Neuronal stem cell (in vitro differentiated cells): ENCODE measurements at regions not wholly inside any gene's neighbourhood (a gene's known extent, or its start where the extent isn't known, plus 50 kb on each side); places are given as distances from the start of the nearest gene placed in this dataset.

Experiments
- DNase-seq: peaks from one replicate; pipeline ENCODE4 v3.0.0-alpha.2; 2013; ENCODE audit warnings: low spot score
- H2AFZ ChIP-seq: one replicate; pipeline ENCODE4 v1.6.1; 2013; ENCODE audit warnings: mild to moderate bottlenecking, low read length, inconsistent platforms
- H2AK5ac ChIP-seq: 2 replicates; pipeline ENCODE4 v1.6.1; 2013; ENCODE audit warnings: low read depth, mild to moderate bottlenecking, inconsistent platforms, low read length, moderate library complexity, mixed read lengths
- H2BK120ac ChIP-seq: 2 replicates; pipeline ENCODE4 v1.6.1; 2013; ENCODE audit warnings: low read depth, mild to moderate bottlenecking, inconsistent platforms, low read length, moderate library complexity, mixed read lengths
- H2BK12ac ChIP-seq: one replicate; pipeline ENCODE4 v1.6.1; 2013; ENCODE audit warnings: low read length, inconsistent platforms
- H2BK15ac ChIP-seq: 2 replicates; pipeline ENCODE4 v1.6.1; 2013; ENCODE audit warnings: mild to moderate bottlenecking, low read length, inconsistent platforms, mixed read lengths
- H2BK5ac ChIP-seq: one replicate; pipeline ENCODE4 v1.6.1; 2013; ENCODE audit warnings: inconsistent platforms, mild to moderate bottlenecking, low read length, moderate library complexity
- H3K14ac ChIP-seq: one replicate; pipeline ENCODE4 v1.6.1; 2013; ENCODE audit warnings: low read length, inconsistent platforms
- H3K18ac ChIP-seq: 2 replicates; pipeline ENCODE4 v1.6.1; 2013; ENCODE audit warnings: low read length, inconsistent platforms
- H3K23ac ChIP-seq: 2 replicates; pipeline ENCODE4 v1.6.1; 2013; ENCODE audit warnings: low read depth, mild to moderate bottlenecking, mixed read lengths, low read length, inconsistent platforms; ENCODE audit not compliant: poor library complexity
- H3K27ac ChIP-seq: replicated peaks from 3 replicates; pipeline ENCODE4 v1.5.1; 2013; ENCODE audit warnings: low read length, inconsistent platforms
- H3K27me3 ChIP-seq, 3 experiments: 2 replicates each; pipeline ENCODE4 v1.6.1; 2013; ENCODE audit warnings: low read length in 3 of 3, mild to moderate bottlenecking in 2 of 3, inconsistent platforms in 1 of 3, low read depth in 1 of 3, mixed read lengths in 1 of 3, moderate library complexity in 1 of 3; ENCODE audit not compliant: control insufficient read depth in 3 of 3, insufficient read depth in 3 of 3
- H3K36me3 ChIP-seq, 2 donors: replicated peaks in 1 of 2; 2 replicates each; pipeline ENCODE4 v1.6.1; 2013; ENCODE audit warnings: low read length in 2 of 2; ENCODE audit not compliant: control insufficient read depth in 2 of 2, insufficient read depth in 2 of 2
- H3K4ac ChIP-seq: 2 replicates; pipeline ENCODE4 v1.6.1; 2013; ENCODE audit warnings: inconsistent platforms, mild to moderate bottlenecking, low read length, moderate library complexity
- H3K4me1 ChIP-seq, 2 donors: 1 replicate in 1 of 2; 2 replicates in 1 of 2; pipeline ENCODE4 v1.6.1; 2013; ENCODE audit warnings: low read length in 2 of 2, low read depth in 1 of 2; ENCODE audit not compliant: control insufficient read depth in 2 of 2, insufficient read depth in 1 of 2
- H3K4me2 ChIP-seq: one replicate; pipeline ENCODE4 v1.6.1; 2013; ENCODE audit warnings: mild to moderate bottlenecking, low read length, inconsistent platforms; ENCODE audit not compliant: insufficient read depth, poor library complexity, severe bottlenecking
- H3K4me3 ChIP-seq, 2 donors: 2 replicates each; pipeline ENCODE4 v1.5.1; 2013; ENCODE audit warnings: low read length in 2 of 2, mild to moderate bottlenecking in 2 of 2, inconsistent platforms in 1 of 2, moderate library complexity in 1 of 2
- H3K79me1 ChIP-seq: one replicate; pipeline ENCODE4 v1.6.1; 2013; ENCODE audit warnings: low read depth, mild to moderate bottlenecking, inconsistent platforms, low read length, moderate library complexity
- H3K9ac ChIP-seq: one replicate; pipeline ENCODE4 v1.6.1; 2013; ENCODE audit warnings: mild to moderate bottlenecking, low read depth, low read length, inconsistent platforms; ENCODE audit not compliant: poor library complexity
- H3K9me3 ChIP-seq, 2 donors: replicated peaks in 1 of 2; 2 replicates each; pipeline versions ENCODE3 to v1.6.1; 2013; ENCODE audit warnings: low read length in 2 of 2, mild to moderate bottlenecking in 2 of 2, inconsistent platforms in 1 of 2, low read depth in 1 of 2, mixed read lengths in 1 of 2, moderate library complexity in 1 of 2; ENCODE audit not compliant: control insufficient read depth in 2 of 2, insufficient read depth in 1 of 2
- H4K8ac ChIP-seq: one replicate; pipeline ENCODE4 v1.6.1; 2013; ENCODE audit warnings: low read depth, mild to moderate bottlenecking, inconsistent platforms, low read length, moderate library complexity
- H4K91ac ChIP-seq: one replicate; pipeline ENCODE4 v1.6.1; 2013; ENCODE audit warnings: low read length, low read depth, mild to moderate bottlenecking, inconsistent platforms; ENCODE audit not compliant: poor library complexity
- WGBS, 2 donors: extraction: QIAGEN DNeasy Blood & Tissue Kit; methylation state at CpG; one replicate each; pipeline ENCODE4 v1.1.7; 2013; ENCODE audit warnings: missing lambda C conversion rate in 2 of 2, mixed read lengths in 1 of 2; ENCODE audit not compliant: insufficient read length in 2 of 2, insufficient replicate concordance in 1 of 2; ENCODE audit errors: extremely low coverage in 2 of 2; 5-methylcytosine and 5-hydroxymethylcytosine counted together

DNA sequence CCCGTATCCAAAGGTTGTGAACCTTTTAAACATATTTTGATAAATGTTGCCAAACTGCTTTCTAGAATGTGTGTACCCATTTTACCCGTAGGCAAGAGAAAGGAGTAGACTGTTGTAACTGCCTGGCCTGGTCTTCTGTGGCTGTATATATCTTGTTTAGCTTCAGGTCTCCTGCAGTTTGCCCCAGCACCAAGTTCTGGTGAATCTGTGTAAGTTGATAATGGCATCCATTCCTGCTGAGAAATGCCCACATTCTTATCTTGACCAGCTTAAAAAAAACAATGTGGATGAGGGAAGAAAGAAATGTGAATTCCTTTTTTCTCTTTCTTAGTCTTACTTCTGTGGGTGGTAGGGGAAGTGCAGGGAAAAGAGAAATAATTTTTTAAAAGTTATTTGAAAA, 53.3 kb upstream of the TLE3 start:
- Histone ChIP-seq H3K4ac (no peak overlapping the region), H3K79me1 (no peaks in the 10 kb centered on the region), H3K9ac (no peak overlapping the region), H4K8ac (no peak overlapping the region), H3K27ac (no peak overlapping the region), H2BK12ac (no peak overlapping the region), H3K4me1 (peaks cover 4 to 10% of the 10 kb centered on the region in 2 donors), H2AFZ (no peak overlapping the region), H3K4me3 (no peak overlapping the region), H2BK120ac (no peak overlapping the region), H2BK15ac (no peak overlapping the region), H2AK5ac (no peak overlapping the region), H4K91ac (no peak overlapping the region), H3K23ac (no peak overlapping the region), H3K27me3 (peaks cover 0 to 36% (median 5%) of the 10 kb centered on the region in 3 experiments), H3K14ac (no peak overlapping the region), H2BK5ac (no peak overlapping the region), H3K18ac (no peak overlapping the region), H3K36me3 (no peaks in the 10 kb centered on the region), H3K9me3 (no peaks in the 10 kb centered on the region), H3K4me2 (no peak overlapping the region)
- DNase-seq = no peak
- no CpG with 5 or more reads among the region's 2 CpGs for WGBS, 2 donors

DNA sequence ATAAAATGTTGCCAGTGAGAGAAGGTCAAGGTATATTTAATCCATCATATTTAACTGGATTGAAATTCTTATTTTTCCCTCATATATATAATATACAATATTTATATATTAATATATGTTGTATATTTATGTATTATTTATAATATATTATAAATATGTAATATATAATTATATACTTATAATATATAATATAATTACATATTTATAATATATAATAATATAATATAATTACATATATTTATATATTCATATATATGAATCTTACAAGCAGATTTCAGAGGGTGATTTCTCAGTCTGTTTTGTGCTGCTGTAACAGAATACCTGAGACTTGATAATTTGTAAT, 52.7 kb upstream of the TLE3 start:
- Histone ChIP-seq H3K27ac (no peak overlapping the region), H3K27me3 (peaks cover 0 to 35% (median 5%) of the 10 kb centered on the region in 3 experiments), H2AFZ (no peak overlapping the region), H2BK5ac (no peak overlapping the region), H4K91ac (no peak overlapping the region), H3K36me3 (no peaks in the 10 kb centered on the region), H2BK12ac (no peak overlapping the region), H3K79me1 (no peaks in the 10 kb centered on the region), H3K14ac (no peak overlapping the region), H4K8ac (no peak overlapping the region), H2BK15ac (no peak overlapping the region), H3K23ac (no peak overlapping the region), H3K9me3 (no peaks in the 10 kb centered on the region), H3K4me1 (peaks cover 4 to 10% of the 10 kb centered on the region in 2 donors), H3K4me3 (no peak overlapping the region), H3K4me2 (no peak overlapping the region), H2AK5ac (no peak overlapping the region), H3K18ac (no peak overlapping the region), H3K9ac (no peak overlapping the region), H2BK120ac (no peak overlapping the region), H3K4ac (no peak overlapping the region)
- DNase-seq = no peak

DNA sequence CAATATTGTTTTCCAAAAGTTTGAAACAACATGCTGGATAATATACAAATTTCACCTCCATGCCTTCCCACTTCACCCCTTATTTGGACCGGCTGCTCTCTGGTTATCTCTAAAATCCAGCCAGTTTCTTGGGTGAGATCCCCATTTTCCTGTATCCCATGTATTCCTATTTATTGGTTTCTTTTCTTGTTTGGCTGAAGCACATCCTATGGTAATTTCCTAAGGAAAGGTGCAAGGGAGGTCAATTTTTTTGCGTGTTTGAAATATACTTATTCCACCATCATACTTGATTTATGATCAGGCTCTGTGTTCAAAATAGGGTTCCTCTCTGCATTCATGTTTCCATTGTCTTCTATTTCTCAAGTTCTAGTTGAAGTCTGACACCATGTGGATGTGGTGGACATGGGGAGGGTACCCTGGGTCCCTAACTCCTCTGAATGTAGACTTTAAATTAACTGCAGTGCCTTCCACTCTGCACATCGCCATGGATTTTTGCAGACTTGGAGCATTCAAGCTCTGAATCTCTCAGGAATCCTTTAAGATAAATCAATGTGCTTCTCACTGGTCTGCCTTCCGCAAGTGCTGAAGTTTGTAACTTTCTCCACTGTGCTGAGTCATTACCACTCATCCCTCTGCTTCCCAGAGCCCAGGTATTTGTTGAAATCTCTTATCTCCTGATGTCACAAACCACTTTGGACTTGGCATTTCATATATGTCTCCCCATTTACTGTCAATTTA, 52.1 kb upstream of the TLE3 start:
- no peak overlapping the region for H2BK5ac ChIP-seq
- no peak overlapping the region for H3K4me2 ChIP-seq
- peaks cover 0 to 30% (median 2%) of the 10 kb centered on the region in 3 experiments for H3K27me3 ChIP-seq
- no peaks in the 10 kb centered on the region for H3K36me3 ChIP-seq
- H3K9me3 ChIP-seq = no peaks in the 10 kb centered on the region
- H2AK5ac ChIP-seq = no peak overlapping the region
- no peak overlapping the region for H2AFZ ChIP-seq
- no peak overlapping the region for H3K9ac ChIP-seq
- no peak overlapping the region for H4K8ac ChIP-seq
- no peak overlapping the region for H3K23ac ChIP-seq
- WGBS, 2 donors = no CpG with 5 or more reads among the region's 4 CpGs
- H3K14ac ChIP-seq = no peak overlapping the region
- no peak overlapping the region for H2BK12ac ChIP-seq
- no peaks in the 10 kb centered on the region for H3K79me1 ChIP-seq
- DNase-seq = no peak
- no peak overlapping the region for H3K18ac ChIP-seq
- H2BK15ac ChIP-seq = no peak overlapping the region
- no peak overlapping the region for H3K4me3 ChIP-seq
- H4K91ac ChIP-seq = no peak overlapping the region
- H2BK120ac ChIP-seq = no peak overlapping the region
- no peak overlapping the region for H3K4ac ChIP-seq
- H3K27ac ChIP-seq = no peak overlapping the region
- H3K4me1 ChIP-seq = peaks cover 4 to 10% of the 10 kb centered on the region in 2 donors

DNA sequence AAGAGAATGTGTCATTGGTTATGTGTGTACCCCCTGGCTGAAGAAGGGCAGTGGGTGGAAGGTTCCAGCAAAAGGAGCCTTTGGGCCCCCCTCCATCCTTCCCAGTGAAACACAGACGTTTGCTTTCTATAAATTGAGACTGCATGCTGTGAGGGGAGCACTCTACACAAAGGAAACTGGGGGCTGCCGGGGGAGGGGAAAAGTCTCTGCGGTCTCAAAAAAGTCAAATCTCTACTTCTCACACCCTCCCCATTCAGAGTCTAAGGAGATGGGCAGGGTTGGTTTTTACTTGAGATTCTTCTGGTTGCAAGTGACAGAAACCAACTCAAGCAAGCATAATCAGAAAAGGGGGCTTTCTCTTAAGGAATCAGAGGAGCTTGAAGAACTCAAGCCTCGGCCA, 50.1 kb upstream of the TLE3 start:
- Histone ChIP-seq H3K4me2 (no peak overlapping the region), H2AFZ (no peak overlapping the region), H3K9me3 (no peaks in the 10 kb centered on the region), H3K27ac (no peak overlapping the region), H3K79me1 (no peaks in the 10 kb centered on the region), H2BK5ac (no peak overlapping the region), H3K23ac (no peak overlapping the region), H3K4me1 (peaks cover 0 to 6% of the 10 kb centered on the region in 2 donors), H3K9ac (no peak overlapping the region), H3K36me3 (no peaks in the 10 kb centered on the region), H3K4ac (no peak overlapping the region), H3K14ac (no peak overlapping the region), H2BK120ac (no peak overlapping the region), H2BK12ac (no peak overlapping the region), H3K27me3 (peaks cover 0 to 19% (median 2%) of the 10 kb centered on the region in 3 experiments), H2AK5ac (no peak overlapping the region), H3K18ac (no peak overlapping the region), H2BK15ac (no peak overlapping the region), H4K8ac (no peak overlapping the region), H4K91ac (no peak overlapping the region), H3K4me3 (no peak overlapping the region)
- no CpG with 5 or more reads among the region's 4 CpGs for WGBS, 2 donors
- DNase-seq = no peak
